ENCODE measurements at regions not wholly inside any gene's neighbourhood (a gene's known extent, or its start where the extent isn't known, plus 50 kb on each side); places are given as distances from the start of the nearest gene placed in this dataset.

DNA sequence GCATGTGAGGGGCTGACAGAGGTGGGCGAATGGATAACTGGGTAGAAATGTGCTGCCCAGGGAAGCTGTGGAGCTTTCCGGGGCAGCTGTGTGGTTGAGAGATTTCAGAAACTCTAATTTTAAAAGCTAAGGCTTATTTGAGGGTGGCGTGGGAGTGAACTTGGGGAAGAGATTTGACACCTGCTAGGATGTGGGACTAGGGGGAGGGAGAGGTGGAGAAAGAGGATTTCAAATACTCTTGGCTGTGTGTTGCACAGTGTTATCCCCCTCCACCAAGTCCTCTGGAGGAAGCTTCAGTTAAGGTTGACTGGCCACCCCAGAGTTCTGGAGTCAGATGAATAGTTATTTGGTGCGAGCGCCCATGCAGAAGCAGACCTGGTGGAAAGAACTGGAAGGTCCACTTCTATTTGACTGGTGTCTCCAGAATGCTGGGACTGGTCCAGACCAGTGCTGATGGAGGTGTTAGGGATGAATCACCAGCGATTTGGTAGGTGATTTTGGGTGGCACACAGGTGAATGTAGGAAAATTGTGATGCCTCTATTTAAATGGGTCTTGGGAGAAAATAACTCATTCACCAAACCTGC is 72.8 kb upstream of the ALX4 start:
- TF ChIP-seq, protein P1, sequence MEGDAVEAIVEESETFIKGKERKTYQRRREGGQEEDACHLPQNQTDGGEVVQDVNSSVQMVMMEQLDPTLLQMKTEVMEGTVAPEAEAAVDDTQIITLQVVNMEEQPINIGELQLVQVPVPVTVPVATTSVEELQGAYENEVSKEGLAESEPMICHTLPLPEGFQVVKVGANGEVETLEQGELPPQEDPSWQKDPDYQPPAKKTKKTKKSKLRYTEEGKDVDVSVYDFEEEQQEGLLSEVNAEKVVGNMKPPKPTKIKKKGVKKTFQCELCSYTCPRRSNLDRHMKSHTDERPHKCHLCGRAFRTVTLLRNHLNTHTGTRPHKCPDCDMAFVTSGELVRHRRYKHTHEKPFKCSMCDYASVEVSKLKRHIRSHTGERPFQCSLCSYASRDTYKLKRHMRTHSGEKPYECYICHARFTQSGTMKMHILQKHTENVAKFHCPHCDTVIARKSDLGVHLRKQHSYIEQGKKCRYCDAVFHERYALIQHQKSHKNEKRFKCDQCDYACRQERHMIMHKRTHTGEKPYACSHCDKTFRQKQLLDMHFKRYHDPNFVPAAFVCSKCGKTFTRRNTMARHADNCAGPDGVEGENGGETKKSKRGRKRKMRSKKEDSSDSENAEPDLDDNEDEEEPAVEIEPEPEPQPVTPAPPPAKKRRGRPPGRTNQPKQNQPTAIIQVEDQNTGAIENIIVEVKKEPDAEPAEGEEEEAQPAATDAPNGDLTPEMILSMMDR (IDR thresholded peaks at IDR 0.05) = no peak
- no peak for TF ChIP-seq EZH2 (IDR thresholded peaks at IDR 0.05; ENCODE audit: borderline replicate concordance, insufficient read depth, low read depth, low read length, poor library complexity, severe bottlenecking)
